Gastroesophageal sphincter (tissue), 3 donors: ENCODE measurements at regions not wholly inside any gene's neighbourhood (a gene's known extent, or its start where the extent isn't known, plus 50 kb on each side); places are given as distances from the start of the nearest gene placed in this dataset.

Experiments
- EP300 ChIP-seq: sonication (generic); formaldehyde crosslinking; IDR thresholded peaks from one replicate; pipeline ENCODE4 v1.6.1; 2017; ENCODE audit warnings: antibody characterized with exemption, mild to moderate bottlenecking
- POLR2A ChIP-seq, 2 donors: fragments of 450-650 bp; IDR thresholded peaks; one replicate each; pipeline ENCODE4 v1.6.1; 2017; ENCODE audit warnings: antibody characterized with exemption in 2 of 2, mild to moderate bottlenecking in 2 of 2, moderate library complexity in 1 of 2
- POLR2AphosphoS5 ChIP-seq: sonication (generic); formaldehyde crosslinking; IDR thresholded peaks from one replicate; pipeline ENCODE4 v1.6.1; 2017; ENCODE audit warnings: antibody characterized with exemption
- TF ChIP-seq, protein P1 (sequence below), 4 experiments: fragments of 200-600 bp in 2 of 4; fragments of 450-650 bp in 2 of 4; sonication (generic) in 1 of 4; IDR thresholded peaks; one replicate each; pipeline ENCODE4 v1.5.1; 2017 to 2019; ENCODE audit warnings: antibody characterized with exemption in 4 of 4, mild to moderate bottlenecking in 2 of 4, moderate library complexity in 2 of 4

DNA sequence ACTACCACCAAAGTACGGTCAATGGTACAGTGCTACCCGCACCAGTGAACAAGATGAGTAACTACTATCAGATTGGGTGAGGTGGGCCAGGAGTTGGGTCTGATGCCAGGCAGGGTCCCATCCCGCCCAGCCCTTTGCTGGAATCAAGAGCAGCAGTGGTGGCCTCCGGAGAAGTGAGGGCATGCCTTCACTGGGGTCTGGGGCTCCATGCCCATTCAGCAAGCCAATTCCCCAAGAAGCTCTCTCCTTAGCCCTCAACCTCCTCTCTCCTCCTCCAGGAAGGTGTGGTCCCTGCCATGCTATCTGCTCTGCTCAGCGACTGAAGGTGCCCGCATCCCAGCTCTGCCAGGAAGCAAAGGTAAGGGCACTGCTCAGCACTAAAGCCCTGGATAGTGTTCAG, 62.7 kb upstream of the CPLX2 start:
- TF ChIP-seq EP300, result no peak
- TF ChIP-seq, protein P1, sequence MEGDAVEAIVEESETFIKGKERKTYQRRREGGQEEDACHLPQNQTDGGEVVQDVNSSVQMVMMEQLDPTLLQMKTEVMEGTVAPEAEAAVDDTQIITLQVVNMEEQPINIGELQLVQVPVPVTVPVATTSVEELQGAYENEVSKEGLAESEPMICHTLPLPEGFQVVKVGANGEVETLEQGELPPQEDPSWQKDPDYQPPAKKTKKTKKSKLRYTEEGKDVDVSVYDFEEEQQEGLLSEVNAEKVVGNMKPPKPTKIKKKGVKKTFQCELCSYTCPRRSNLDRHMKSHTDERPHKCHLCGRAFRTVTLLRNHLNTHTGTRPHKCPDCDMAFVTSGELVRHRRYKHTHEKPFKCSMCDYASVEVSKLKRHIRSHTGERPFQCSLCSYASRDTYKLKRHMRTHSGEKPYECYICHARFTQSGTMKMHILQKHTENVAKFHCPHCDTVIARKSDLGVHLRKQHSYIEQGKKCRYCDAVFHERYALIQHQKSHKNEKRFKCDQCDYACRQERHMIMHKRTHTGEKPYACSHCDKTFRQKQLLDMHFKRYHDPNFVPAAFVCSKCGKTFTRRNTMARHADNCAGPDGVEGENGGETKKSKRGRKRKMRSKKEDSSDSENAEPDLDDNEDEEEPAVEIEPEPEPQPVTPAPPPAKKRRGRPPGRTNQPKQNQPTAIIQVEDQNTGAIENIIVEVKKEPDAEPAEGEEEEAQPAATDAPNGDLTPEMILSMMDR (IDR thresholded peaks at IDR 0.05), result no peak
- TF ChIP-seq POLR2A (IDR thresholded peaks at IDR 0.05), result no peak
- no peak for TF ChIP-seq POLR2AphosphoS5
